ENCODE measurements at regions not wholly inside any gene's neighbourhood (a gene's known extent, or its start where the extent isn't known, plus 50 kb on each side); places are given as distances from the start of the nearest gene placed in this dataset.

DNA sequence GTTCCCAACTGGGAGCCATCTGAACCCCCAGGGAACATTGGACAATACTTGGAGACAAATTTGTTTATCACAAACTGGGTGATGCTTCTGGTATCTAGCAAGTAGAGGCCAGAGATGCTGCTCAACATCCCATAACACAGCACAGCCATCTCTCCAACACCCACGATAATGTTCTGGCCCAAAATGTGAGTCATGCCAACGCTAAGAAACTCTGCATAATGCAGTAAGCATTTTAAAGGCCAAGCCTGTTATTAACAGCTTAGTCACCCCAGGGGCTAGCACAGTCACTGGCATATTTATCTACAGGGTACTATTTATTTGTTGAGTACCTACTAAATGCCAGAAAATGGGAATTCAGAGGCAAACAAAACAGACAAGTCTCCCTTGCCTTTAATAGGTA, 873.1 kb upstream of the TMEM132C start:
- TF ChIP-seq, protein P1, sequence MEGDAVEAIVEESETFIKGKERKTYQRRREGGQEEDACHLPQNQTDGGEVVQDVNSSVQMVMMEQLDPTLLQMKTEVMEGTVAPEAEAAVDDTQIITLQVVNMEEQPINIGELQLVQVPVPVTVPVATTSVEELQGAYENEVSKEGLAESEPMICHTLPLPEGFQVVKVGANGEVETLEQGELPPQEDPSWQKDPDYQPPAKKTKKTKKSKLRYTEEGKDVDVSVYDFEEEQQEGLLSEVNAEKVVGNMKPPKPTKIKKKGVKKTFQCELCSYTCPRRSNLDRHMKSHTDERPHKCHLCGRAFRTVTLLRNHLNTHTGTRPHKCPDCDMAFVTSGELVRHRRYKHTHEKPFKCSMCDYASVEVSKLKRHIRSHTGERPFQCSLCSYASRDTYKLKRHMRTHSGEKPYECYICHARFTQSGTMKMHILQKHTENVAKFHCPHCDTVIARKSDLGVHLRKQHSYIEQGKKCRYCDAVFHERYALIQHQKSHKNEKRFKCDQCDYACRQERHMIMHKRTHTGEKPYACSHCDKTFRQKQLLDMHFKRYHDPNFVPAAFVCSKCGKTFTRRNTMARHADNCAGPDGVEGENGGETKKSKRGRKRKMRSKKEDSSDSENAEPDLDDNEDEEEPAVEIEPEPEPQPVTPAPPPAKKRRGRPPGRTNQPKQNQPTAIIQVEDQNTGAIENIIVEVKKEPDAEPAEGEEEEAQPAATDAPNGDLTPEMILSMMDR (IDR thresholded peaks at IDR 0.05), result no peak
- Histone ChIP-seq H3K27ac (no peak overlapping the region), H3K4me1 (ENCODE audit: control insufficient read depth in 1 of 2, low read depth in 2 of 2) (no peaks in the 10 kb centered on the region), H3K27me3 (replicated peaks; ENCODE audit: insufficient read depth) (no peaks in the 10 kb centered on the region), H3K4me3 (no peak overlapping the region), H3K36me3 (no peaks in the 10 kb centered on the region), H3K9me3 (no peaks in the 10 kb centered on the region)
- ATAC-seq (ENCODE audit: insufficient number of reproducible peaks, low FRiP score, low read depth), result no peak
- no peak for DNase-seq (ENCODE audit: low spot score)

DNA sequence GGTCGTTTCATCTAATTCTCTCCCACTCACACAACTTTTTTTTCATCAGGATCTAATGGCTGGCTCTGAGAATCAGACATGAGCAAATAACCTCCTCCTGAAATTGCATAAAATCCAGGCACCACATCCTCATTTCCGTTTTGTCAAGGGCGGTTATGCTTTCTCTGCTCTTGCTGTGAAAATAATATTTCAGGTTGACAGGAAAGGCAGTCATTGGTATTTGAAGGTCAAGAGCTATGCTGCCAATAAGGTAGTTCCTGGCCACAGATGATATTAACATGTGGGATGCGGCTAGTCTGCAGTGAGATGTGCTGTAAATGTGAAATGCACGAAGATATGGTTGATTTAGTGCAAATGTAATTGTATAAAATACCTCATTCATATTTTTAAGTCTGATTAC, 870.2 kb upstream of the TMEM132C start:
- ATAC-seq (ENCODE audit: insufficient number of reproducible peaks, low FRiP score, low read depth) (no peak), DNase-seq (ENCODE audit: low spot score) (no peak)
- no peak overlapping the region for H3K4me3 ChIP-seq
- TF ChIP-seq, protein P1 (IDR thresholded peaks at IDR 0.05), result no peak
- H3K36me3 ChIP-seq, result no peaks in the 10 kb centered on the region
- H3K27ac ChIP-seq, result no peak overlapping the region
- H3K27me3 ChIP-seq (replicated peaks; ENCODE audit: insufficient read depth), result no peaks in the 10 kb centered on the region
- H3K4me1 ChIP-seq (ENCODE audit: control insufficient read depth in 1 of 2, low read depth in 2 of 2), result peaks cover 0 to 2% of the 10 kb centered on the region in 2 donors
- H3K9me3 ChIP-seq, result no peaks in the 10 kb centered on the region

DNA sequence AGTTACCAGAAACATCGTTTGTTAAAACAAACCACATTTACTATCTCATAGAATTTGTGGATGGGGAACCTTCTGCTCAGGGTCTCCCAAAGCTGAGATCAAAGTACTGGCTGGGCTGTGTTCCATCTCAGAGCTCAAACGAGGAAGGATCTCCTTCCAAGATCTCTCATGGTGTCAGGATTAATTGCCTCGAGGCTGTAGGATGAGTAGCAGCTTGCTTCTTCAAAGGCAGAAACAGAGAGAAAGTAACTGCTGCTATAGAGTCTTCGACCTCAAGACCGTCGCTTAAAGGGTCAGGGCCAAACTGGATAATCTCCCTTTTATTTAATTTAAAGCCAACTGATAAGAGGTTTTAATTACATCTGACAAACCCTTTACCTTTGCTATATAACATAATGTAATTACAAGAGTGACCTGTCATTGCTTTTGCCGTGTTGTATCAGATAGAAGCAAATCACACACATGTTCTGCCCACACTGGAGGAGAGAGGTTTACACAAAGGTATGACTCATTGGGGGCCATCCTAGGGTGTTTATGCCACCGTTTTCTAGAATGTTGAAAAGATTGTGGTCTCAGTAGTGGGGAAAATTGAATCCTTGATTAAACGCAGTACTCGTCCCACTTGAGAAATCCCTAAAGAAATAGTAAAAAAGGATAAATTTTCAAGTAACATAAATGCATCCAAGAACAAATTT, 868.8 kb upstream of the TMEM132C start:
- DNase-seq (ENCODE audit: low spot score), result no peak
- Histone ChIP-seq H3K4me1 (ENCODE audit: control insufficient read depth in 1 of 2, low read depth in 2 of 2) (peaks cover 0 to 2% of the 10 kb centered on the region in 2 donors), H3K9me3 (no peaks in the 10 kb centered on the region), H3K36me3 (no peaks in the 10 kb centered on the region), H3K27me3 (replicated peaks; ENCODE audit: insufficient read depth) (no peaks in the 10 kb centered on the region), H3K27ac (no peak overlapping the region), H3K4me3 (no peak overlapping the region)
- no peak for ATAC-seq (ENCODE audit: insufficient number of reproducible peaks, low FRiP score, low read depth)
- TF ChIP-seq, protein P1 (IDR thresholded peaks at IDR 0.05), result no peak

DNA sequence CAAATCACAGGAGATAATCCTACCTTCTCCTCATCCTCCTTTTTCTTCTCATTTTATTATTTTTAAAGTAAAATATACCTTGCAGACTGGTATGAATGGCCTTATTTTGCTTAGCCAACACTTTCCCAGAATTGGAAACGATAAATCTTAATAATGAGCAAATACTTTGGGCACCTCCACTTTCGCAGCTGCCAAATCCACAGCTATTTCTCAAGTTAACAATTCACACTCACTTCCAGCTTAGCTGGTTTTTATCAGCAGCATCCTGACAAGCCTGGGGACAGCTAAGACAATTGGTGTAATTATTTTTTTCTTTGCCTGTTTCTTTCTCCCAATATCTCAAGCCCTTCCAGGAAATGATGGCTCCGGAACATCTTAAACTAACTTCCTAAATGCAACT, 867.5 kb upstream of the TMEM132C start:
- Histone ChIP-seq H3K36me3 (no peaks in the 10 kb centered on the region), H3K27ac (no peak overlapping the region), H3K9me3 (no peaks in the 10 kb centered on the region), H3K27me3 (replicated peaks; ENCODE audit: insufficient read depth) (no peaks in the 10 kb centered on the region), H3K4me3 (no peak overlapping the region), H3K4me1 (ENCODE audit: control insufficient read depth in 1 of 2, low read depth in 2 of 2) (peaks cover 0 to 2% of the 10 kb centered on the region in 2 donors)
- ATAC-seq (ENCODE audit: insufficient number of reproducible peaks, low FRiP score, low read depth) (no peak), DNase-seq (ENCODE audit: low spot score) (no peak)
- TF ChIP-seq, protein P1 (IDR thresholded peaks at IDR 0.05), result no peak

DNA sequence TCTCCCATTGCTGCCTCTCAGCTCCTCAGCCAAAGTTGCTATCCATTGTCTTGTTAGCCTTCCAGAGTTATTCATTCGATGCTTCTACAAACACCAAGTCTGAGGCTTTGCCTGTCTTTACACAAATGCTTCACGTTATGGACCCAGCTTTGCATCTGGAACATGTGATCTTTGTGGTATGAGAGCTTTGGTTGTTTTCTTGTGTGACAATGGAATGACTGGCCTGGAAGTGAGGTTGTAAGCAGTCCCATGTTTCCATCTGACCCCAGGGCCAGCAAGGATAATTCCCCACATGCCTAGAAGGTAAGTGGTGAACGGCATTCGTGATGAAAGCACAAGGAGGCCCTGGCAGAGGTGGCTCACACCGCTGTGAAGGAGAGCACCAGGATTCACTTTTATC, 866.7 kb upstream of the TMEM132C start:
- TF ChIP-seq, protein P1 (IDR thresholded peaks at IDR 0.05), result no peak
- H3K4me1 ChIP-seq (ENCODE audit: control insufficient read depth in 1 of 2, low read depth in 2 of 2), result peaks cover 0 to 2% of the 10 kb centered on the region in 2 donors
- no peaks in the 10 kb centered on the region for H3K9me3 ChIP-seq
- H3K27ac ChIP-seq, result no peak overlapping the region
- no peak overlapping the region for H3K4me3 ChIP-seq
- ATAC-seq (ENCODE audit: insufficient number of reproducible peaks, low FRiP score, low read depth) (no peak), DNase-seq (ENCODE audit: low spot score) (no peak)
- H3K36me3 ChIP-seq, result no peaks in the 10 kb centered on the region
- H3K27me3 ChIP-seq (replicated peaks; ENCODE audit: insufficient read depth), result no peaks in the 10 kb centered on the region
